OCI-LY1 (cell line): ENCODE measurements at regions not wholly inside any gene's neighbourhood (a gene's known extent, or its start where the extent isn't known, plus 50 kb on each side); places are given as distances from the start of the nearest gene placed in this dataset.

Experiments
- EZH2 ChIP-seq: fragments of 200-600 bp; sonication (generic), shearing (Covaris generic); IDR thresholded peaks from 2 replicates; pipeline ENCODE4 v1.8.0; 2017; ENCODE audit warnings: borderline replicate concordance, mixed run types, mild to moderate bottlenecking, antibody characterized with exemption, low read length, moderate library complexity, mixed read lengths
- TF ChIP-seq, protein P1 (sequence below): fragments of 200-600 bp; sonication (generic), shearing (Covaris generic); IDR thresholded peaks from 2 replicates; pipeline ENCODE4 v1.5.1; 2017; ENCODE audit warnings: mild to moderate bottlenecking, antibody characterized with exemption, low read length, moderate library complexity, mixed read lengths

DNA sequence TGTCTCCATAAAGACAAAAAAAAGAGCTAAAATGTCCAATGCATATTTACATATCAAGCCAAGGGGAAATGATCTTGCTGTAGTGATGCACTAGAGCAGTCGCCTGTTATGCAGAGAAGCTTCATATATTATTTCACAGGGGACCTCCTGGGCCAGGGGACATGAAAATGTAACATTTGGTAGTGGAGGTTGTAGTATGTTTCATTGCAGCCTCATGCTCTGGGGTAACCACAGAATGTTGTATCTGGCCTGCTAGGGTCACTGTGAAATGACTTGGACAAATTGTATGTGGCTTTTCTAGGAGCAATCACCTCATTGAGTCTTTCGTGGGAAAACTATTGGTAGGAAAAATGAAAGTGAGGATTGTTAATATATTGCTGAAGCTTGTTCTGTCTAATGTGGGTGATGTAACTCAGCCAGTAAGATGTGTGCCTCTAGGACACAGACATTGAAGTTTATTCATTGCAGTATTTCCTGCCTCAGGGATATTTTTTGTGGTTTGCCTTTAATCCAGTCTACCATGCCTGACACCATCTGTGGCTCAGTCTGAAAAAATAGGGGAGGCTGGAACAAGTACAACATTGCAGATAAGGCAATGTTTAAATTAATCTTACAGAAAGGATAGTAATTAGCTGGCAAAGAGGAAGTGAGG is 430.8 kb upstream of the TNC start:
- TF ChIP-seq, protein P1, sequence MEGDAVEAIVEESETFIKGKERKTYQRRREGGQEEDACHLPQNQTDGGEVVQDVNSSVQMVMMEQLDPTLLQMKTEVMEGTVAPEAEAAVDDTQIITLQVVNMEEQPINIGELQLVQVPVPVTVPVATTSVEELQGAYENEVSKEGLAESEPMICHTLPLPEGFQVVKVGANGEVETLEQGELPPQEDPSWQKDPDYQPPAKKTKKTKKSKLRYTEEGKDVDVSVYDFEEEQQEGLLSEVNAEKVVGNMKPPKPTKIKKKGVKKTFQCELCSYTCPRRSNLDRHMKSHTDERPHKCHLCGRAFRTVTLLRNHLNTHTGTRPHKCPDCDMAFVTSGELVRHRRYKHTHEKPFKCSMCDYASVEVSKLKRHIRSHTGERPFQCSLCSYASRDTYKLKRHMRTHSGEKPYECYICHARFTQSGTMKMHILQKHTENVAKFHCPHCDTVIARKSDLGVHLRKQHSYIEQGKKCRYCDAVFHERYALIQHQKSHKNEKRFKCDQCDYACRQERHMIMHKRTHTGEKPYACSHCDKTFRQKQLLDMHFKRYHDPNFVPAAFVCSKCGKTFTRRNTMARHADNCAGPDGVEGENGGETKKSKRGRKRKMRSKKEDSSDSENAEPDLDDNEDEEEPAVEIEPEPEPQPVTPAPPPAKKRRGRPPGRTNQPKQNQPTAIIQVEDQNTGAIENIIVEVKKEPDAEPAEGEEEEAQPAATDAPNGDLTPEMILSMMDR: no peak
- no peak for TF ChIP-seq EZH2
